HG03457 (cell line): ENCODE measurements at regions not wholly inside any gene's neighbourhood (a gene's known extent, or its start where the extent isn't known, plus 50 kb on each side); places are given as distances from the start of the nearest gene placed in this dataset.

Experiments
- ATAC-seq: cut with Tn5 transposase; IDR thresholded peaks from one replicate; pipeline ENCODE4 v1.9.1; 2021; ENCODE audit warnings: moderate number of reproducible peaks; ENCODE audit not compliant: unreplicated experiment

DNA sequence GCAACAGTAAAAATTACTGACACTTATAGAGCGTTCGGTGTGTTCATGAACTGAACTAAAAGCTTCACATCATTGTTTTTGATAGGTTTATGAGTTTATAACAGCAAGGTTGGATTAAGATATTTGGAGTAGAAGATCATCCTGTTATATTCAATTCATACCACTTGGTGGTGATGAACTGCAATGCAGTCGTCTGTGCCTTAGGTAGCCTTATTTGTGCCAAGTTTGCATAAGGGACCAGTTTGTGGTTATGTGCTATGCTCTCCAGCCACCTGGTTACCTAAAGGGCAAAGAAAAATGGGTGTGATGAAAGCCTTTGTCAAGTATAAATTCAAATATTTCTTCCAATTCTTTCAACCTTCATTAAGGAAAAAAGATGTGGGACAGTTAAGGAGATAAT, 150.9 kb upstream of the KCNH7 start:
- no peak for ATAC-seq

DNA sequence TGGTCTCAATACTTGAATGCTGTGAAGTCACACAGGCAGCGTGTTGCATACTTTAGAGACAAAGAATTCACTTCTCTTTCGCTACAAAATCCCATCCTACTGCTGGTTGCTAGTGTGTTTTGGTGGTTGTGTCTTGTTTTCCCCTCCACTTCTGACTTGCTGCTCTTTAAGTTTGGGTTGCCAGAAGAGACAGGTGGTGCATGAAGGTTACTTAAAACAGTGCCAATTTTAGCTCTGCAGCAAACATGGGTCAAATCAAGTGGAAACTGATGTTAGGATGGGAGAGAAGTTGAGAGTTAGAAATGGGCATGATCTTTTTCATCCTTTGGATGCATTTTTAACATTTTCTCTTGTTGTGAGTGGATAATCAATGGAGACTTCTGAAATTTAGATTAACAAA, 136.2 kb upstream of the KCNH7 start:
- ATAC-seq = no peak

DNA sequence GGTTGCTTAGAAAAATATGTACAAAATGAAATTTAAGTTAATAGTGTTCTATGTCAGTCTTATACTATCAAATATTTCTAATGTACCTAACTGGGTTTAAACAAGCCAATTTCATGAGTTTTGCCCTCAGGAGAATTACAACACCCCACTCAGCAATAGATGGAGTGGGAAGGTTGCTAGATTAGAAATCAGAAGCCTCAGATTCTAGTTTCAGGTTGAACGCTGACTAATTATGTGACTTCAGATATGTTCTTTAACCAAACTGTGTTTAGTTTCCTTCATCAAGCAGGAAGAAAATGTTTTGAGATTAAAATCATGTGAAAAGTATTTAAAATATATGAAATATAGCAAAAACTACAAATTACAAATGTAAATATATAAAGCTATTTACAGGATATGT, 133.8 kb upstream of the KCNH7 start:
- no peak for ATAC-seq

GRCh38 chr2:162968306-162968705, 129.7 kb upstream of the KCNH7 start:
- no peak for ATAC-seq

GRCh38 chr2:162967811-162968210, 129.2 kb upstream of the KCNH7 start:
- ATAC-seq = no peak

DNA sequence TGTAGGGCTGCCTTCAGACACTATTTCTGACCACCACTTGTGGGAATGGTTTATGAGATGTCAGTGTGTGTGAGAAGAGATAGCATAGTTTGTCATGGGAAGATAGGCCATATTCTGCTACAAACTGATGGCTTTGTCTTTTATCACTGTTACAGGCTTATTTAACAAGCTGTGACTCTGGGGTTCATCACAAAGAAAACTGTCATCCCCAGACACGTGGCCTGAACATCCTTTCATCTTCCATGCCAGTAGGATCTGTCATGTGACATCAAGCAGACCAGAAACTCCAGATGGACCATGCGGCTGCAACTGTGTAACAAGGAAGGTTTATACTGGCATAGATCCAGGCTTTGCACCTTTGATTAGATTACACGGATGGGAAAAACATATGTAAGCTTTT, 128.6 kb upstream of the KCNH7 start:
- ATAC-seq = no peak

DNA sequence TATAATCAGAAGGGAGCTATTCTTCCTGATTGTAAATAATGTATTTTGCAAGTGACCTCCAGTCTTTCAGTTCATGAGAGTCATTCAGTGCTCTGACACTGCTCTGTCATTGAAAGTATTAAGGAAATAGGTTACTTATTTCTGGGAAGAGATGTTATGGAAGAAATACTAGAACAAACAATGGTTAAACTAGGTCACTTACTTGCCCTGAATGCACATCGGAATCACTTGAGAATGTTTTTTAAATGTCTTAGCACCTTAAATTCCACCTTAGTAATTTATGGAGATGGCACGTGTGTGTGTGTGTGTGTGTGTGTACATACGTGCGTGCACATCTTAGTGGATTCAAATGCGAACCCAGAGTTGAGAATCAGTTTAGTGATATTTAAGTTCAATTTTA, 126.6 kb upstream of the KCNH7 start:
- ATAC-seq = no peak

- ATAC-seq = no peak
Measured at GRCh38 chr2:162964513-162964912, 125.9 kb upstream of the KCNH7 start.

GRCh38 chr2:162963156-162963555, 124.6 kb upstream of the KCNH7 start:
- ATAC-seq = no peak

DNA sequence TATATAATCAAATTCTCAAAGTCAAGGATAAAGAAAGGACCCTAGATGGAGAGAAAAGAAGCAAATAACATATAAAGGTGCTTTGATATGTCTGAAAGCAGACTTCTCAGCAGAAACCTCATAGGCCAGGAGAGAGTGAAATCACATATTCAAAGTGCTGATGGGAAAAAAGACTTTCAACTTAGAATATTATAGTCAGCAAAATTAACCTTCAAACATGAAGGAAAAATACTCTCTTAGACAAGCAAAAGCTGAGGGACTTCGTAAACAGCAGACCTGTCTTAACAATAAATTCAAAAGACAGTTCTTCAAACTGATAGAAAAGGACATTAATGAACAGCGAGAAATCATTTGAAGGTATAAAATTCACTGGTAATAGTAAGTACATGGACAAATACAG, 107.2 kb upstream of the KCNH7 start:
- no peak for ATAC-seq

GRCh38 chr2:162938387-162938786, 99.8 kb upstream of the KCNH7 start:
- ATAC-seq = no peak

GRCh38 chr2:162934191-162934590, 95.6 kb upstream of the KCNH7 start:
- ATAC-seq = no peak

- no peak for ATAC-seq
Measured at GRCh38 chr2:162932416-162932815, 93.8 kb upstream of the KCNH7 start.

GRCh38 chr2:162929571-162929970, 91.0 kb upstream of the KCNH7 start:
- ATAC-seq = no peak

DNA sequence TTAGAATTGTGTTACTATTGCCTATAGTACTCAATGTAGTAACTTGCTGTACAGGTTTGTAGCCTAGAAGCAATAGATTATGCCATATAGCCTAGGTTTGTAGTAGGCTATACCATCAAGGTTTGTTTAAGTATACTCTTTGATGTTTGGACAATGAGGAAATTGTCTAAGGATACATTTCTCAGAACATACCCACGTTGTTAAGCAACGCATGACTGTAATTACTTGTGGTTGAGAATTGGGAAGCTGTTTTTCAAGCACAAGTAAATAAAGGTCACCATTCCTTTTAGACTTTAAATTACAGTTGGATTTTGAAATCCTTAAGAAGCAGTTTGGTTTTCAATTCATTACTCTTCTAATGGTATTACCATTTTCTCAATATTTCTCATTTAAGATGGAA, 89.8 kb upstream of the KCNH7 start:
- ATAC-seq = no peak

- no peak for ATAC-seq
Measured at GRCh38 chr2:162926907-162927306, 88.3 kb upstream of the KCNH7 start.

GRCh38 chr2:162926501-162926900, 87.9 kb upstream of the KCNH7 start:
- ATAC-seq = no peak

DNA sequence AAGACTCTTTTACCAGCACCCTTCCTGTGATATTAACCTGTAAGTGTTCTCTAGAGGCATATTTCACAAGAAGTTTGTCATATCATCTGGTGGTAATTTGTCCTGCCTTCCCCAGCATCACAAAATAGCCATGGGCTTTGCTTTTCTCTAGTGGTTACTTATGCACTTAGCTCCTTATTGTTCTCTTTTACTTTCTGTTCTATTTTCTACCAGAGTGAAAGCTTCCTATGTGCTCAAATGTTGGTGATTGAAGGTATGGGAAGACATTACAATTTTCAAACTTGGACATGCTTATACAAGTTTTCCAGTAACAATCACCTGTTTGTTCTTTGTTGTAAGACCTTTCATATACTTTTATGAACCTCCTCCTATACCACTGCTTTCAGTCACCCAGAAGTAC, 87.0 kb upstream of the KCNH7 start:
- ATAC-seq = no peak

GRCh38 chr2:162919111-162919510, 80.5 kb upstream of the KCNH7 start:
- ATAC-seq = no peak

- ATAC-seq = no peak
Measured at GRCh38 chr2:162917626-162918025, 79.1 kb upstream of the KCNH7 start.

- ATAC-seq = no peak
Measured at GRCh38 chr2:162916286-162916801, 77.8 kb upstream of the KCNH7 start.

- ATAC-seq = no peak
Measured at GRCh38 chr2:162915858-162916257, 77.3 kb upstream of the KCNH7 start.

- no peak for ATAC-seq
Measured at GRCh38 chr2:162914161-162914560, 75.6 kb upstream of the KCNH7 start.

- ATAC-seq = no peak
Measured at GRCh38 chr2:162912787-162913186, 74.2 kb upstream of the KCNH7 start.
